NCI-H446 treated with DMSO at 0.1 percent for 48 hours (cell line): ENCODE measurements at regions not wholly inside any gene's neighbourhood (a gene's known extent, or its start where the extent isn't known, plus 50 kb on each side); places are given as distances from the start of the nearest gene placed in this dataset.
"Not testable (repeated sequence)": the region's sequence is repeated elsewhere in the genome, so short reads cannot be mapped to it uniquely, and the experiment has no call there.

Experiments
- DNase-seq: peaks from one replicate; lab custom pipeline; 2025; lab: John Stamatoyannopoulos, UW

GRCh38 chr5:58016877-58017276, 443.0 kb downstream of the PLK2 start:
- no peak for DNase-seq

GRCh38 chr5:58016358-58016757, 443.5 kb downstream of the PLK2 start:
- no peak for DNase-seq

- no peak for DNase-seq
Observed at GRCh38 chr5:58015175-58015574, 444.7 kb downstream of the PLK2 start.

- DNase-seq: no peak
Observed at GRCh38 chr5:58013542-58014258, 446.2 kb downstream of the PLK2 start.

- no peak for DNase-seq
Observed at GRCh38 chr5:58012801-58013315, 447.0 kb downstream of the PLK2 start.

- DNase-seq: no peak
Observed at GRCh38 chr5:58012102-58012501, 447.8 kb downstream of the PLK2 start.

- DNase-seq: no peak
Observed at GRCh38 chr5:58011301-58011700, 448.6 kb downstream of the PLK2 start.

GRCh38 chr5:58009754-58010153, 450.1 kb downstream of the PLK2 start:
- no peak for DNase-seq

- DNase-seq: no peak
Observed at GRCh38 chr5:58002323-58002722, 457.6 kb downstream of the PLK2 start.

- DNase-seq: no peak
Observed at GRCh38 chr5:57993866-57994265, 466.0 kb downstream of the PLK2 start.

GRCh38 chr5:57989378-57989777, 470.5 kb downstream of the PLK2 start:
- no peak for DNase-seq

GRCh38 chr5:57988813-57989212, 471.1 kb downstream of the PLK2 start:
- no peak for DNase-seq

- DNase-seq: no peak
Observed at GRCh38 chr5:57987552-57987951, 472.3 kb downstream of the PLK2 start.

GRCh38 chr5:57986761-57987341, 473.0 kb downstream of the PLK2 start:
- no peak for DNase-seq

GRCh38 chr5:57983426-57983825, 476.5 kb downstream of the PLK2 start:
- no peak for DNase-seq

GRCh38 chr5:57979671-57980070, 480.2 kb downstream of the PLK2 start:
- no peak for DNase-seq

- no peak for DNase-seq
Observed at GRCh38 chr5:57976506-57976905, 483.4 kb downstream of the PLK2 start.

- not testable (repeated sequence) for DNase-seq
Observed at GRCh38 chr5:57972099-57972498, 487.8 kb downstream of the PLK2 start.

GRCh38 chr5:57960569-57960968, 478.0 kb upstream of the ACTBL2 start:
- DNase-seq: no peak

GRCh38 chr5:57956636-57957035, 474.0 kb upstream of the ACTBL2 start:
- DNase-seq: no peak

GRCh38 chr5:57955511-57955910, 472.9 kb upstream of the ACTBL2 start:
- DNase-seq: no peak

GRCh38 chr5:57953792-57954191, 471.2 kb upstream of the ACTBL2 start:
- DNase-seq: no peak

GRCh38 chr5:57950616-57951228, 468.1 kb upstream of the ACTBL2 start:
- no peak for DNase-seq
